Sigmoid colon (tissue), 4 donors: ENCODE measurements at regions not wholly inside any gene's neighbourhood (a gene's known extent, or its start where the extent isn't known, plus 50 kb on each side); places are given as distances from the start of the nearest gene placed in this dataset.

Source experiments
- CTCF ChIP-seq, 4 experiments: fragments of 450-650 bp in 3 of 4; fragments of 200-600 bp in 1 of 4; IDR thresholded peaks; one replicate each; pipeline ENCODE4 v1.5.1; 2016 to 2019; ENCODE audit warnings: antibody characterized with exemption in 4 of 4, mild to moderate bottlenecking in 3 of 4, moderate library complexity in 2 of 4
- POLR2A ChIP-seq, 2 donors: fragments of 450-650 bp; IDR thresholded peaks; one replicate each; pipeline ENCODE4 v1.6.1; 2016; ENCODE audit warnings: antibody characterized with exemption in 2 of 2, mild to moderate bottlenecking in 2 of 2, moderate library complexity in 2 of 2
- POLR2AphosphoS5 ChIP-seq, 4 donors: sonication (generic); formaldehyde crosslinking; IDR thresholded peaks; one replicate each; pipeline ENCODE4 v1.6.1; 2017; ENCODE audit warnings: antibody characterized with exemption in 4 of 4

- TF ChIP-seq CTCF (IDR thresholded peaks at IDR 0.05) (no peak), POLR2A (IDR thresholded peaks at IDR 0.05) (no peak), POLR2AphosphoS5 (IDR thresholded peaks at IDR 0.05) (no peak)
Observed at GRCh38 chr13:40187841-40188591, 478.4 kb downstream of the FOXO1 start.
